K562 (cell line): ENCODE measurements at regions not wholly inside any gene's neighbourhood (a gene's known extent, or its start where the extent isn't known, plus 50 kb on each side); places are given as distances from the start of the nearest gene placed in this dataset.

Experiments used
- ATAC-seq: fragments of 200-7000 bp; cut with Tn5 transposase; 3 replicates; pipeline ENCODE4 v1.9.1; 2020; ENCODE audit warnings: moderate library complexity
- BruUV-seq: library from RNA; stranded (reverse); fragments of 400-500 nt; replicated peaks from 2 replicates; lab custom pipeline; 2021; lab: Mats Ljungman, UMichigan
- CTCF ChIA-PET: fragments of 300-600 bp; formaldehyde crosslinking; extraction: SDS; loops from one replicate; lab custom pipeline; 2021; ENCODE audit warnings: low intra/inter-chr PET ratio; lab: Yijun Ruan, JAX
- POLR2A ChIA-PET: fragments of 300-600, 350-650 bp; sonication (Branson Sonifier 250); formaldehyde crosslinking; extraction: SDS; loops from one replicate; lab custom pipeline; 2021; ENCODE audit warnings: antibody characterized with exemption, inconsistent platforms; lab: Yijun Ruan, JAX
- DNase-seq, 4 experiments: peaks; one replicate each; pipeline versions ENCODE4 v3.0.0 to v3.0.0-alpha.2; 2011 to 2018; ENCODE audit warnings: low spot score in 3 of 4, mixed read lengths in 3 of 4; ENCODE audit errors: extremely low read depth in 1 of 4
- FAIRE-seq: peaks from 2 replicates; lab custom pipeline; 2011; peaks lifted over from hg19 to GRCh38; lab: Jason Lieb, UNC
- H2AFZ ChIP-seq: 2 replicates; pipeline ENCODE4 v1.6.0; 2011; ENCODE audit warnings: low read depth, low read length, control low read depth, inconsistent platforms
- H3K27ac ChIP-seq: fragments of 200-600 bp; 3 replicates; pipeline ENCODE4 v1.8.0; 2011; ENCODE audit warnings: low read depth, mild to moderate bottlenecking, control low read depth, inconsistent platforms, low read length, moderate library complexity, mixed read lengths; ENCODE audit errors: extremely low read depth
- H3K27me3 ChIP-seq, 2 experiments: fragments of 300-600 bp in 1 of 2; 2 replicates in 1 of 2; 3 replicates in 1 of 2; pipeline versions ENCODE4 v1.6.0 to v1.8.0; 2011; ENCODE audit warnings: inconsistent platforms in 2 of 2, low read length in 2 of 2, mild to moderate bottlenecking in 1 of 2, mixed read lengths in 1 of 2, moderate library complexity in 1 of 2; ENCODE audit not compliant: control insufficient read depth in 2 of 2, insufficient read depth in 2 of 2
- H3K36me3 ChIP-seq: fragments of 300-600 bp; 3 replicates; pipeline ENCODE4 v1.8.0; 2011; ENCODE audit warnings: mild to moderate bottlenecking, low read length, inconsistent platforms; ENCODE audit not compliant: control insufficient read depth, insufficient read depth
- H3K4me1 ChIP-seq, 2 experiments: fragments of 200-600 bp in 1 of 2; replicated peaks in 1 of 2; 2 replicates in 1 of 2; 3 replicates in 1 of 2; pipeline versions ENCODE4 v1.5.1 to v1.8.0; 2011; ENCODE audit warnings: inconsistent platforms in 2 of 2, low read length in 2 of 2, mild to moderate bottlenecking in 1 of 2, mixed read lengths in 1 of 2, moderate library complexity in 1 of 2; ENCODE audit not compliant: control insufficient read depth in 2 of 2, insufficient read depth in 2 of 2
- H3K4me2 ChIP-seq: 2 replicates; pipeline ENCODE4 v1.6.1; 2011; ENCODE audit warnings: low read length, control low read depth, inconsistent platforms, mixed read lengths; ENCODE audit not compliant: insufficient read depth
- H3K4me3 ChIP-seq: fragments of 200-600 bp; sonication (generic), shearing (Covaris generic); 2 replicates; pipeline ENCODE4 v1.5.1; 2016; ENCODE audit warnings: control low read depth, inconsistent platforms
- H3K79me2 ChIP-seq: fragments of 200-600 bp; 3 replicates; pipeline ENCODE4 v1.8.0; 2011; ENCODE audit warnings: low read length, inconsistent platforms; ENCODE audit not compliant: control insufficient read depth, insufficient read depth
- H3K9ac ChIP-seq, 2 experiments: 2 replicates each; pipeline versions ENCODE4 v1.6.0 to v1.6.1; 2011; ENCODE audit warnings: low read depth in 2 of 2, low read length in 2 of 2, control low read depth in 1 of 2, inconsistent platforms in 1 of 2, mild to moderate bottlenecking in 1 of 2, mixed read lengths in 1 of 2; ENCODE audit not compliant: insufficient read depth in 1 of 2
- H3K9me1 ChIP-seq: one replicate; pipeline ENCODE4 v1.6.0; 2011; ENCODE audit warnings: inconsistent platforms, mild to moderate bottlenecking, low read length, moderate library complexity; ENCODE audit not compliant: control insufficient read depth, insufficient read depth
- H3K9me3 ChIP-seq: replicated peaks from 2 replicates; pipeline ENCODE4 v1.5.1; 2011; ENCODE audit warnings: low read depth, low read length, inconsistent platforms; ENCODE audit not compliant: control insufficient read depth, insufficient read depth
- H4K20me1 ChIP-seq: replicated peaks from 2 replicates; pipeline ENCODE4 v1.6.1; 2011; ENCODE audit warnings: low read length, inconsistent platforms, mixed read lengths; ENCODE audit not compliant: control insufficient read depth, insufficient read depth
- ATF1 ChIP-seq, 2 experiments: fragments of 450-650 bp in 1 of 2; IDR thresholded peaks; 2 replicates each; pipeline ENCODE4 v1.6.1; 2016; ENCODE audit warnings: missing compliant biosample characterization in 1 of 2, missing genetic modification characterization in 1 of 2
- GABPB1 ChIP-seq: sonication (generic); formaldehyde crosslinking; IDR thresholded peaks from 2 replicates; pipeline ENCODE4 v1.8.0; 2022; ENCODE audit warnings: mild to moderate bottlenecking, missing genetic modification reagents
- GMEB1 ChIP-seq: fragments of 250-450 bp; sonication (Bioruptor Pico); IDR thresholded peaks from 2 replicates; pipeline ENCODE4 v1.4.0; 2020; ENCODE audit warnings: mild to moderate bottlenecking
- HMGXB4 ChIP-seq: sonication (generic); formaldehyde crosslinking; IDR thresholded peaks from 2 replicates; pipeline ENCODE4 v1.8.1; 2023; ENCODE audit warnings: mild to moderate bottlenecking, missing genetic modification reagents
- THAP12 ChIP-seq: fragments of 250-450 bp; sonication (Bioruptor Pico); IDR thresholded peaks from 2 replicates; pipeline ENCODE4 v1.9.0; 2021; ENCODE audit warnings: mild to moderate bottlenecking, inconsistent platforms
- WGBS: fragments of 100-300 bp; shearing (Covaris generic); methylation state at CpG from one replicate; pipeline ENCODE4 v1.1.6; 2016; ENCODE audit warnings: low coverage, mixed read lengths; ENCODE audit not compliant: insufficient coverage; ENCODE audit errors: missing lambda C conversion rate; 5-methylcytosine and 5-hydroxymethylcytosine counted together
- in situ Hi-C: fragments of 300-500 bp; cut with MboI; formaldehyde crosslinking; loops from 4 replicates; pipeline ENCODE4 v1.15.0; 2018; ENCODE audit warnings: inconsistent platforms, mixed read lengths
- intact Hi-C: fragments of 100-400 bp; cut with micrococcal nuclease; formaldehyde crosslinking; loops from 2 replicates; pipeline ENCODE4 v1.14.2; 2022

- Histone ChIP-seq H3K9ac (no peak overlapping the region), H3K4me2 (no peak overlapping the region), H3K27me3 (no peaks in the 10 kb centered on the region), H3K4me3 (no peak overlapping the region), H3K9me1 (no peaks in the 10 kb centered on the region), H3K9me3 (no peaks in the 10 kb centered on the region), H3K36me3 (no peaks in the 10 kb centered on the region), H3K4me1 (no peaks in the 10 kb centered on the region), H3K79me2 (no peaks in the 10 kb centered on the region), H2AFZ (no peak overlapping the region), H3K27ac (no peak overlapping the region), H4K20me1 (no peaks in the 10 kb centered on the region)
- TF ChIP-seq GMEB1 (CRISPR knock-in tag) (no peak), ATF1 (CRISPR knock-in tag; IDR thresholded peaks at IDR 0.05) (no peak), ATF1 (tag; IDR thresholded peaks at IDR 0.05) (no peak)
- intact Hi-C loops (no loop called here), in situ Hi-C loops (no loop called here)
- FAIRE-seq = no peak
- no peak for ATAC-seq
- no peak for DNase-seq
- ChIA-PET POLR2A (no interaction called here), CTCF (no interaction called here)
- BruUV-seq = no TSS peak
- WGBS = 0% methylated on average over 1 of the region's 1 CpG
These were observed 354.9 kb upstream of the CDH8 start for GRCh38 chr16:62391134-62391533.

GRCh38 chr16:62390214-62390613 lies 354.0 kb upstream of the CDH8 start:
- Histone ChIP-seq H3K27me3 (no peaks in the 10 kb centered on the region), H3K4me2 (no peak overlapping the region), H3K36me3 (no peaks in the 10 kb centered on the region), H2AFZ (no peak overlapping the region), H3K9me3 (no peaks in the 10 kb centered on the region), H3K79me2 (no peaks in the 10 kb centered on the region), H4K20me1 (no peaks in the 10 kb centered on the region), H3K27ac (no peak overlapping the region), H3K9ac (no peak overlapping the region), H3K9me1 (no peaks in the 10 kb centered on the region), H3K4me3 (no peak overlapping the region), H3K4me1 (no peaks in the 10 kb centered on the region)
- intact Hi-C loops = no loop called here
- ChIA-PET POLR2A (no interaction called here), CTCF (no interaction called here)
- ATAC-seq (no peak), FAIRE-seq (no peak), DNase-seq (no peak)
- BruUV-seq = no TSS peak
- in situ Hi-C loops = no loop called here
- TF ChIP-seq THAP12 (no peak), GABPB1 (no peak), HMGXB4 (no peak)
